A673 (cell line): ENCODE measurements at regions not wholly inside any gene's neighbourhood (a gene's known extent, or its start where the extent isn't known, plus 50 kb on each side); places are given as distances from the start of the nearest gene placed in this dataset.

ENCODE experiments used
- CTCF ChIP-seq: fragments of 300-800, 200-600 bp; sonication (generic); conservative IDR thresholded peaks from 2 replicates; pipeline ENCODE4 v1.5.1; 2017; ENCODE audit warnings: low read depth, mild to moderate bottlenecking, antibody characterized with exemption, low read length, moderate library complexity, mixed read lengths
- EZH2 ChIP-seq: fragments of 200-600 bp; sonication (generic); IDR thresholded peaks from 2 replicates; pipeline ENCODE4 v1.6.1; 2017; ENCODE audit warnings: borderline replicate concordance, low read depth, mild to moderate bottlenecking, mixed read lengths, antibody characterized with exemption, low read length; ENCODE audit not compliant: poor library complexity, severe bottlenecking

GRCh38 chr14:94677213-94677612, 65.0 kb downstream of the SERPINA3 start:
- no peak for TF ChIP-seq EZH2
- TF ChIP-seq CTCF = no peak
